ENCODE measurements at regions not wholly inside any gene's neighbourhood (a gene's known extent, or its start where the extent isn't known, plus 50 kb on each side); places are given as distances from the start of the nearest gene placed in this dataset.

DNA sequence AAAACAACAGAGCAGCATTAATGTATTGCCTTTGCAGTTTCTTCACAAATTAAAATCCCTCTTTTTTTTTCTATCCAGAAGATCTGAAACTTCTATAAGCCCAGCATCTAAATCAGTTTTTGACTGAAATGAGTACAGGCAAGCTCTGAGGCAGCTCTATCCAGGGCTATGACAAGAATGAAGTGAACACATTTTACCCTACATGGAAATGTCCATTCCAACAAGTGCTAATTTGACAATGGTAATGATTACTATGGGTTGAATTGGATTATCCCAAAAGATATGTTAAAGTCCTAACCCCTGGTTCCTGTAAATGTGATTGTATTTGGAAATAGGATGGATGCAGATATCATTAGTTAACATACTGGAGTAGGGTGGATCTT lies 115.7 kb downstream of the RPL22L1 start:
- no peak overlapping the region for H3K4me2 ChIP-seq (ENCODE audit: low read depth, low read length)
- no peaks in the 10 kb centered on the region for H3K27me3 ChIP-seq (replicated peaks; ENCODE audit: insufficient read depth, low read length)

GRCh38 chr3:170753421-170754310 lies 116.3 kb downstream of the RPL22L1 start:
- H3K79me2 ChIP-seq (ENCODE audit: low read length), result no peaks in the 10 kb centered on the region
- H3K4me2 ChIP-seq (ENCODE audit: low read depth, low read length), result no peak overlapping the region
- H3K36me3 ChIP-seq (replicated peaks; ENCODE audit: insufficient read depth, low read length), result no peaks in the 10 kb centered on the region
- H3K4me1 ChIP-seq (ENCODE audit: low read length), result no peaks in the 10 kb centered on the region
- no peak overlapping the region for H2AFZ ChIP-seq (ENCODE audit: low read length)
- no peaks in the 10 kb centered on the region for H3F3A ChIP-seq (ENCODE audit: insufficient read depth, low read length)
- no peaks in the 10 kb centered on the region for H3K9me2 ChIP-seq (replicated peaks; ENCODE audit: insufficient read depth, low read length)
- DNase-seq, result no peak
- no peaks in the 10 kb centered on the region for H3K27me3 ChIP-seq (replicated peaks; ENCODE audit: insufficient read depth, low read length)
- H3K9ac ChIP-seq (ENCODE audit: low read length), result no peak overlapping the region
- no peak overlapping the region for H3K4me3 ChIP-seq (ENCODE audit: low read length)
- H3K9me3 ChIP-seq (replicated peaks; ENCODE audit: insufficient read depth, low read length), result no peaks in the 10 kb centered on the region
- H4K20me1 ChIP-seq (ENCODE audit: insufficient read depth, low read length), result no peaks in the 10 kb centered on the region
- TF ChIP-seq EZH2phosphoT487 (IDR thresholded peaks at IDR 0.05; ENCODE audit: low read length) (no peak), EZH2 (optimal IDR thresholded peaks at IDR 0.05; ENCODE audit: low read depth, low read length) (no peak)
- TF ChIP-seq, protein P1, sequence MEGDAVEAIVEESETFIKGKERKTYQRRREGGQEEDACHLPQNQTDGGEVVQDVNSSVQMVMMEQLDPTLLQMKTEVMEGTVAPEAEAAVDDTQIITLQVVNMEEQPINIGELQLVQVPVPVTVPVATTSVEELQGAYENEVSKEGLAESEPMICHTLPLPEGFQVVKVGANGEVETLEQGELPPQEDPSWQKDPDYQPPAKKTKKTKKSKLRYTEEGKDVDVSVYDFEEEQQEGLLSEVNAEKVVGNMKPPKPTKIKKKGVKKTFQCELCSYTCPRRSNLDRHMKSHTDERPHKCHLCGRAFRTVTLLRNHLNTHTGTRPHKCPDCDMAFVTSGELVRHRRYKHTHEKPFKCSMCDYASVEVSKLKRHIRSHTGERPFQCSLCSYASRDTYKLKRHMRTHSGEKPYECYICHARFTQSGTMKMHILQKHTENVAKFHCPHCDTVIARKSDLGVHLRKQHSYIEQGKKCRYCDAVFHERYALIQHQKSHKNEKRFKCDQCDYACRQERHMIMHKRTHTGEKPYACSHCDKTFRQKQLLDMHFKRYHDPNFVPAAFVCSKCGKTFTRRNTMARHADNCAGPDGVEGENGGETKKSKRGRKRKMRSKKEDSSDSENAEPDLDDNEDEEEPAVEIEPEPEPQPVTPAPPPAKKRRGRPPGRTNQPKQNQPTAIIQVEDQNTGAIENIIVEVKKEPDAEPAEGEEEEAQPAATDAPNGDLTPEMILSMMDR (IDR thresholded peaks at IDR 0.05; ENCODE audit: low read length), result no peak
- no peak overlapping the region for H3K27ac ChIP-seq (ENCODE audit: low read length)

More for the DNA sequence above, 115.7 kb downstream of the RPL22L1 start:
- H3K4me3 ChIP-seq (ENCODE audit: low read length), result no peak overlapping the region
- no peaks in the 10 kb centered on the region for H3K79me2 ChIP-seq (ENCODE audit: low read length)
- no peaks in the 10 kb centered on the region for H3K9me2 ChIP-seq (replicated peaks; ENCODE audit: insufficient read depth, low read length)
- no peak overlapping the region for H2AFZ ChIP-seq (ENCODE audit: low read length)
- H3F3A ChIP-seq (ENCODE audit: insufficient read depth, low read length), result no peaks in the 10 kb centered on the region
- TF ChIP-seq EZH2 (optimal IDR thresholded peaks at IDR 0.05; ENCODE audit: low read depth, low read length), result no peak
- no peak for TF ChIP-seq EZH2phosphoT487 (IDR thresholded peaks at IDR 0.05; ENCODE audit: low read length)
- TF ChIP-seq, protein P1 (IDR thresholded peaks at IDR 0.05; ENCODE audit: low read length), result no peak
- H4K20me1 ChIP-seq (ENCODE audit: insufficient read depth, low read length), result no peaks in the 10 kb centered on the region
- H3K27ac ChIP-seq (ENCODE audit: low read length), result no peak overlapping the region
- no peak overlapping the region for H3K9ac ChIP-seq (ENCODE audit: low read length)
- DNase-seq, result no peak
- no peaks in the 10 kb centered on the region for H3K36me3 ChIP-seq (replicated peaks; ENCODE audit: insufficient read depth, low read length)
- no peaks in the 10 kb centered on the region for H3K4me1 ChIP-seq (ENCODE audit: low read length)
- H3K9me3 ChIP-seq (replicated peaks; ENCODE audit: insufficient read depth, low read length), result no peaks in the 10 kb centered on the region

- no peak for DNase-seq
- H3K4me2 ChIP-seq (ENCODE audit: low read depth, low read length), result no peak overlapping the region
- no peak overlapping the region for H3K4me3 ChIP-seq (ENCODE audit: low read length)
- no peak overlapping the region for H3K27ac ChIP-seq (ENCODE audit: low read length)
- H3K9me3 ChIP-seq (replicated peaks; ENCODE audit: insufficient read depth, low read length), result no peaks in the 10 kb centered on the region
- TF ChIP-seq EZH2phosphoT487 (IDR thresholded peaks at IDR 0.05; ENCODE audit: low read length), result no peak
- TF ChIP-seq, protein P1 (IDR thresholded peaks at IDR 0.05; ENCODE audit: low read length), result no peak
- no peak for TF ChIP-seq EZH2 (optimal IDR thresholded peaks at IDR 0.05; ENCODE audit: low read depth, low read length)
- no peaks in the 10 kb centered on the region for H3K79me2 ChIP-seq (ENCODE audit: low read length)
- H3F3A ChIP-seq (ENCODE audit: insufficient read depth, low read length), result no peaks in the 10 kb centered on the region
- H3K4me1 ChIP-seq (ENCODE audit: low read length), result no peaks in the 10 kb centered on the region
- H3K9me2 ChIP-seq (replicated peaks; ENCODE audit: insufficient read depth, low read length), result no peaks in the 10 kb centered on the region
- H3K9ac ChIP-seq (ENCODE audit: low read length), result no peak overlapping the region
- no peaks in the 10 kb centered on the region for H4K20me1 ChIP-seq (ENCODE audit: insufficient read depth, low read length)
- no peaks in the 10 kb centered on the region for H3K36me3 ChIP-seq (replicated peaks; ENCODE audit: insufficient read depth, low read length)
- no peaks in the 10 kb centered on the region for H3K27me3 ChIP-seq (replicated peaks; ENCODE audit: insufficient read depth, low read length)
- no peak overlapping the region for H2AFZ ChIP-seq (ENCODE audit: low read length)
Observed at GRCh38 chr3:170752571-170753155, 117.3 kb downstream of the RPL22L1 start.

Measured in MM.1S (cell line).